ENCODE measurements at regions not wholly inside any gene's neighbourhood (a gene's known extent, or its start where the extent isn't known, plus 50 kb on each side); places are given as distances from the start of the nearest gene placed in this dataset.

GRCh38 chr4:62328526-62328925 is 1128.4 kb downstream of the ADGRL3 start:
- Histone ChIP-seq H3K9me3 (ENCODE audit: control insufficient read depth, low read depth, low read length) (no peaks in the 10 kb centered on the region), H3K4me3 (ENCODE audit: low read length) (no peak overlapping the region), H3K36me3 (ENCODE audit: control insufficient read depth, low read depth, low read length) (no peaks in the 10 kb centered on the region), H3K27me3 (ENCODE audit: control insufficient read depth, insufficient read depth, low read length) (no peaks in the 10 kb centered on the region), H3K4me1 (ENCODE audit: control insufficient read depth, low read depth, low read length) (no peaks in the 10 kb centered on the region), H3K27ac (ENCODE audit: low read length) (no peak overlapping the region), H3K9ac (ENCODE audit: low read length) (no peak overlapping the region)

GRCh38 chr4:62327612-62328297 is 1127.6 kb downstream of the ADGRL3 start:
- H3K27ac ChIP-seq (ENCODE audit: low read length), result no peak overlapping the region
- H3K4me3 ChIP-seq (ENCODE audit: low read length), result no peak overlapping the region
- no peaks in the 10 kb centered on the region for H3K4me1 ChIP-seq (ENCODE audit: control insufficient read depth, low read depth, low read length)
- H3K9ac ChIP-seq (ENCODE audit: low read length), result no peak overlapping the region
- no peaks in the 10 kb centered on the region for H3K9me3 ChIP-seq (ENCODE audit: control insufficient read depth, low read depth, low read length)
- no peaks in the 10 kb centered on the region for H3K36me3 ChIP-seq (ENCODE audit: control insufficient read depth, low read depth, low read length)
- H3K27me3 ChIP-seq (ENCODE audit: control insufficient read depth, insufficient read depth, low read length), result no peaks in the 10 kb centered on the region

GRCh38 chr4:62324215-62324614 is 1124.1 kb downstream of the ADGRL3 start:
- Histone ChIP-seq H3K9ac (ENCODE audit: low read length) (no peak overlapping the region), H3K4me1 (ENCODE audit: control insufficient read depth, low read depth, low read length) (no peaks in the 10 kb centered on the region), H3K36me3 (ENCODE audit: control insufficient read depth, low read depth, low read length) (no peaks in the 10 kb centered on the region), H3K27ac (ENCODE audit: low read length) (no peak overlapping the region), H3K9me3 (ENCODE audit: control insufficient read depth, low read depth, low read length) (no peaks in the 10 kb centered on the region), H3K4me3 (ENCODE audit: low read length) (no peak overlapping the region), H3K27me3 (ENCODE audit: control insufficient read depth, insufficient read depth, low read length) (no peaks in the 10 kb centered on the region)

- H3K9ac ChIP-seq (ENCODE audit: low read length), result no peak overlapping the region
- no peaks in the 10 kb centered on the region for H3K36me3 ChIP-seq (ENCODE audit: control insufficient read depth, low read depth, low read length)
- no peaks in the 10 kb centered on the region for H3K27me3 ChIP-seq (ENCODE audit: control insufficient read depth, insufficient read depth, low read length)
- no peaks in the 10 kb centered on the region for H3K4me1 ChIP-seq (ENCODE audit: control insufficient read depth, low read depth, low read length)
- H3K4me3 ChIP-seq (ENCODE audit: low read length), result no peak overlapping the region
- H3K27ac ChIP-seq (ENCODE audit: low read length), result no peak overlapping the region
- H3K9me3 ChIP-seq (ENCODE audit: control insufficient read depth, low read depth, low read length), result no peaks in the 10 kb centered on the region
Observed at GRCh38 chr4:62320612-62321011, 1120.5 kb downstream of the ADGRL3 start.

GRCh38 chr4:62302710-62303109 is 1102.6 kb downstream of the ADGRL3 start:
- H3K36me3 ChIP-seq (ENCODE audit: control insufficient read depth, low read depth, low read length), result no peaks in the 10 kb centered on the region
- H3K9me3 ChIP-seq (ENCODE audit: control insufficient read depth, low read depth, low read length), result peaks cover 9% of the 10 kb centered on the region
- no peak overlapping the region for H3K9ac ChIP-seq (ENCODE audit: low read length)
- no peak overlapping the region for H3K27ac ChIP-seq (ENCODE audit: low read length)
- H3K4me3 ChIP-seq (ENCODE audit: low read length), result no peak overlapping the region
- H3K4me1 ChIP-seq (ENCODE audit: control insufficient read depth, low read depth, low read length), result peaks cover 4% of the 10 kb centered on the region
- H3K27me3 ChIP-seq (ENCODE audit: control insufficient read depth, insufficient read depth, low read length), result peaks cover 5% of the 10 kb centered on the region

- Histone ChIP-seq H3K4me3 (ENCODE audit: low read length) (no peak overlapping the region), H3K36me3 (ENCODE audit: control insufficient read depth, low read depth, low read length) (no peaks in the 10 kb centered on the region), H3K9ac (ENCODE audit: low read length) (no peak overlapping the region), H3K4me1 (ENCODE audit: control insufficient read depth, low read depth, low read length) (peaks cover 4% of the 10 kb centered on the region), H3K27ac (ENCODE audit: low read length) (no peak overlapping the region), H3K9me3 (ENCODE audit: control insufficient read depth, low read depth, low read length) (no peaks in the 10 kb centered on the region), H3K27me3 (ENCODE audit: control insufficient read depth, insufficient read depth, low read length) (peaks cover 5% of the 10 kb centered on the region)
Observed at GRCh38 chr4:62301500-62301899, 1101.4 kb downstream of the ADGRL3 start.

GRCh38 chr4:62293551-62293950 is 1093.4 kb downstream of the ADGRL3 start:
- Histone ChIP-seq H3K27ac (ENCODE audit: low read length) (no peak overlapping the region), H3K9me3 (ENCODE audit: control insufficient read depth, low read depth, low read length) (no peaks in the 10 kb centered on the region), H3K4me3 (ENCODE audit: low read length) (no peak overlapping the region), H3K27me3 (ENCODE audit: control insufficient read depth, insufficient read depth, low read length) (no peaks in the 10 kb centered on the region), H3K4me1 (ENCODE audit: control insufficient read depth, low read depth, low read length) (no peaks in the 10 kb centered on the region), H3K9ac (ENCODE audit: low read length) (no peak overlapping the region), H3K36me3 (ENCODE audit: control insufficient read depth, low read depth, low read length) (no peaks in the 10 kb centered on the region)

- Histone ChIP-seq H3K36me3 (ENCODE audit: control insufficient read depth, low read depth, low read length) (no peaks in the 10 kb centered on the region), H3K4me3 (ENCODE audit: low read length) (no peak overlapping the region), H3K27ac (ENCODE audit: low read length) (no peak overlapping the region), H3K9ac (ENCODE audit: low read length) (no peak overlapping the region), H3K4me1 (ENCODE audit: control insufficient read depth, low read depth, low read length) (no peaks in the 10 kb centered on the region), H3K27me3 (ENCODE audit: control insufficient read depth, insufficient read depth, low read length) (no peaks in the 10 kb centered on the region), H3K9me3 (ENCODE audit: control insufficient read depth, low read depth, low read length) (no peaks in the 10 kb centered on the region)
Observed at GRCh38 chr4:62292911-62293310, 1092.8 kb downstream of the ADGRL3 start.

GRCh38 chr4:62288808-62289541 is 1088.8 kb downstream of the ADGRL3 start:
- H3K4me1 ChIP-seq (ENCODE audit: control insufficient read depth, low read depth, low read length), result no peaks in the 10 kb centered on the region
- no peaks in the 10 kb centered on the region for H3K36me3 ChIP-seq (ENCODE audit: control insufficient read depth, low read depth, low read length)
- H3K9ac ChIP-seq (ENCODE audit: low read length), result no peak overlapping the region

GRCh38 chr4:62285026-62285425 is 1084.9 kb downstream of the ADGRL3 start:
- no peaks in the 10 kb centered on the region for H3K4me1 ChIP-seq (ENCODE audit: control insufficient read depth, low read depth, low read length)
- no peak overlapping the region for H3K4me3 ChIP-seq (ENCODE audit: low read length)
- H3K36me3 ChIP-seq (ENCODE audit: control insufficient read depth, low read depth, low read length), result no peaks in the 10 kb centered on the region
- H3K27me3 ChIP-seq (ENCODE audit: control insufficient read depth, insufficient read depth, low read length), result no peaks in the 10 kb centered on the region
- H3K9me3 ChIP-seq (ENCODE audit: control insufficient read depth, low read depth, low read length), result no peaks in the 10 kb centered on the region
- H3K9ac ChIP-seq (ENCODE audit: low read length), result no peak overlapping the region
- no peak overlapping the region for H3K27ac ChIP-seq (ENCODE audit: low read length)

More at GRCh38 chr4:62288808-62289541, 1088.8 kb downstream of the ADGRL3 start:
- H3K9me3 ChIP-seq (ENCODE audit: control insufficient read depth, low read depth, low read length), result no peaks in the 10 kb centered on the region
- H3K27me3 ChIP-seq (ENCODE audit: control insufficient read depth, insufficient read depth, low read length), result no peaks in the 10 kb centered on the region
- H3K4me3 ChIP-seq (ENCODE audit: low read length), result no peak overlapping the region
- H3K27ac ChIP-seq (ENCODE audit: low read length), result no peak overlapping the region

GRCh38 chr4:62279689-62280088 is 1079.6 kb downstream of the ADGRL3 start:
- Histone ChIP-seq H3K4me1 (ENCODE audit: control insufficient read depth, low read depth, low read length) (no peaks in the 10 kb centered on the region), H3K4me3 (ENCODE audit: low read length) (no peak overlapping the region), H3K27ac (ENCODE audit: low read length) (no peak overlapping the region), H3K36me3 (ENCODE audit: control insufficient read depth, low read depth, low read length) (no peaks in the 10 kb centered on the region), H3K9me3 (ENCODE audit: control insufficient read depth, low read depth, low read length) (no peaks in the 10 kb centered on the region), H3K9ac (ENCODE audit: low read length) (no peak overlapping the region), H3K27me3 (ENCODE audit: control insufficient read depth, insufficient read depth, low read length) (no peaks in the 10 kb centered on the region)

GRCh38 chr4:62275470-62275869 is 1075.3 kb downstream of the ADGRL3 start:
- Histone ChIP-seq H3K36me3 (ENCODE audit: control insufficient read depth, low read depth, low read length) (no peaks in the 10 kb centered on the region), H3K27ac (ENCODE audit: low read length) (no peak overlapping the region), H3K9ac (ENCODE audit: low read length) (no peak overlapping the region), H3K27me3 (ENCODE audit: control insufficient read depth, insufficient read depth, low read length) (no peaks in the 10 kb centered on the region), H3K4me1 (ENCODE audit: control insufficient read depth, low read depth, low read length) (no peaks in the 10 kb centered on the region), H3K9me3 (ENCODE audit: control insufficient read depth, low read depth, low read length) (no peaks in the 10 kb centered on the region), H3K4me3 (ENCODE audit: low read length) (no peak overlapping the region)

All from iPS-18a (cell line).